ENCODE measurements at regions not wholly inside any gene's neighbourhood (a gene's known extent, or its start where the extent isn't known, plus 50 kb on each side); places are given as distances from the start of the nearest gene placed in this dataset.

- TF ChIP-seq RNF2 (IDR thresholded peaks at IDR 0.05; ENCODE audit: borderline replicate concordance, low read depth) (no peak), CTCF (IDR thresholded peaks at IDR 0.05) (no peak), EP300 (IDR thresholded peaks at IDR 0.05) (no peak), NFE2L2 (conservative IDR thresholded peaks at IDR 0.05; ENCODE audit: low read length) (no peak), RFX5 (IDR thresholded peaks at IDR 0.05) (no peak), JUN (IDR thresholded peaks at IDR 0.05) (no peak), CHD2 (IDR thresholded peaks at IDR 0.05; ENCODE audit: low read length, partially characterized antibody) (no peak), CBX2 (IDR thresholded peaks at IDR 0.05; ENCODE audit: borderline replicate concordance, low read depth) (no peak), RAD21 (conservative IDR thresholded peaks at IDR 0.05 in 1 of 2, IDR thresholded peaks at IDR 0.05 in 1 of 2) (no peak)
Observed at GRCh38 chr2:45123065-45123464, 113.8 kb upstream of the SIX2 start.

Measured in A549 (cell line).